T follicular helper cell (primary cell): ENCODE measurements at regions not wholly inside any gene's neighbourhood (a gene's known extent, or its start where the extent isn't known, plus 50 kb on each side); places are given as distances from the start of the nearest gene placed in this dataset.

Experiments
- DNase-seq: peaks from one replicate; pipeline ENCODE4 v3.0.0-alpha.2; 2020; ENCODE audit warnings: low read depth

GRCh38 chr10:21021843-21022594 lies 124.9 kb upstream of the NEBL start:
- DNase-seq, result no peak

GRCh38 chr10:21021231-21021630 lies 124.1 kb upstream of the NEBL start:
- no peak for DNase-seq

- DNase-seq, result peak; percentile 1
These were observed 123.4 kb upstream of the NEBL start for GRCh38 chr10:21020545-21020944.

- no peak for DNase-seq
These were observed 122.3 kb upstream of the NEBL start for GRCh38 chr10:21019436-21019835.

- no peak for DNase-seq
These were observed 118.7 kb upstream of the NEBL start for GRCh38 chr10:21015851-21016250.

GRCh38 chr10:21014141-21014540 lies 117.0 kb upstream of the NEBL start:
- no peak for DNase-seq

- DNase-seq, result no peak
These were observed 114.4 kb upstream of the NEBL start for GRCh38 chr10:21011433-21012018.

GRCh38 chr10:21010615-21011014 lies 113.5 kb upstream of the NEBL start:
- DNase-seq, result no peak

- DNase-seq, result no peak
These were observed 106.2 kb upstream of the NEBL start for GRCh38 chr10:21003240-21003822.

GRCh38 chr10:21002091-21002878 lies 105.2 kb upstream of the NEBL start:
- no peak for DNase-seq

- no peak for DNase-seq
These were observed 102.6 kb upstream of the NEBL start for GRCh38 chr10:20999699-21000098.

GRCh38 chr10:20998036-20998435 lies 100.9 kb upstream of the NEBL start:
- no peak for DNase-seq

GRCh38 chr10:20995123-20995987 lies 98.2 kb upstream of the NEBL start:
- no peak for DNase-seq

GRCh38 chr10:20993830-20994527 lies 96.9 kb upstream of the NEBL start:
- DNase-seq, result no peak

GRCh38 chr10:20993389-20993788 lies 96.3 kb upstream of the NEBL start:
- no peak for DNase-seq

GRCh38 chr10:20991526-20991925 lies 94.4 kb upstream of the NEBL start:
- DNase-seq, result no peak

GRCh38 chr10:20990604-20991003 lies 93.5 kb upstream of the NEBL start:
- no peak for DNase-seq

- DNase-seq, result no peak
These were observed 91.4 kb upstream of the NEBL start for GRCh38 chr10:20988357-20988983.

- DNase-seq, result no peak
These were observed 88.9 kb upstream of the NEBL start for GRCh38 chr10:20986049-20986448.

GRCh38 chr10:20984662-20985061 lies 87.6 kb upstream of the NEBL start:
- no peak for DNase-seq
